Colonic mucosa (tissue), 4 donors: ENCODE measurements at regions not wholly inside any gene's neighbourhood (a gene's known extent, or its start where the extent isn't known, plus 50 kb on each side); places are given as distances from the start of the nearest gene placed in this dataset.
A peak's percentile ranks its signal among the peaks of the same experiment; 100 is the strongest.

Experiments
- DNase-seq: peaks from one replicate; pipeline ENCODE4 v3.0.0-alpha.2; 2020
- H3K27ac ChIP-seq: fragments of 200-600 bp; one replicate; pipeline ENCODE4 v1.8.0; 2021
- H3K27me3 ChIP-seq: fragments of 200-600 bp; one replicate; pipeline ENCODE4 v1.8.0; 2021
- H3K36me3 ChIP-seq: fragments of 200-600 bp; one replicate; pipeline ENCODE4 v1.8.0; 2021
- H3K4me1 ChIP-seq: fragments of 200-600 bp; one replicate; pipeline ENCODE4 v1.8.0; 2021; ENCODE audit warnings: mild to moderate bottlenecking
- H3K4me3 ChIP-seq: fragments of 200-600 bp; one replicate; pipeline ENCODE4 v1.8.0; 2021
- H3K9ac ChIP-seq, 2 donors: one replicate each; pipeline ENCODE4 v1.7.0; 2013; ENCODE audit warnings: control low read depth in 2 of 2, low read depth in 2 of 2, low read length in 2 of 2
- H3K9me3 ChIP-seq: fragments of 200-600 bp; one replicate; pipeline ENCODE4 v1.8.0; 2021
- CTCF ChIP-seq: fragments of 200-600 bp; IDR thresholded peaks from one replicate; pipeline ENCODE4 v1.8.0; 2022; ENCODE audit warnings: antibody characterized with exemption, mild to moderate bottlenecking
- intact Hi-C: fragments of 100-400 bp; cut with DNase I; formaldehyde crosslinking; loops from one replicate; pipeline ENCODE4 v1.14.1; 2022
- donor health status: healthy.
- donor health status: DM: no; HTN: no; CAD: no.
- donor health status: DM: no; HTN: no; CAD: no.

- intact Hi-C loops: no loop called here
- no peak for TF ChIP-seq CTCF
- Histone ChIP-seq H3K36me3 (no peaks in the 10 kb centered on the region), H3K9ac (no peak overlapping the region), H3K4me3 (no peak overlapping the region), H3K27me3 (no peaks in the 10 kb centered on the region), H3K4me1 (no peaks in the 10 kb centered on the region), H3K9me3 (no peaks in the 10 kb centered on the region), H3K27ac (no peak overlapping the region)
- DNase-seq: no peak
Measured at GRCh38 chr7:97337849-97338248, 220.4 kb downstream of the SDHAF3 start.

- Histone ChIP-seq H3K36me3 (no peaks in the 10 kb centered on the region), H3K9me3 (no peaks in the 10 kb centered on the region), H3K27ac (no peak overlapping the region), H3K9ac (no peak overlapping the region), H3K4me1 (no peaks in the 10 kb centered on the region), H3K27me3 (no peaks in the 10 kb centered on the region), H3K4me3 (no peak overlapping the region)
- DNase-seq: peak; percentile 35
- TF ChIP-seq CTCF: no peak
- intact Hi-C loops: no loop called here
Measured at GRCh38 chr7:97342512-97342911, 225.0 kb downstream of the SDHAF3 start.

GRCh38 chr7:97346349-97346748 lies 228.9 kb downstream of the SDHAF3 start:
- TF ChIP-seq CTCF: no peak
- Histone ChIP-seq H3K4me1 (no peaks in the 10 kb centered on the region), H3K9me3 (no peaks in the 10 kb centered on the region), H3K36me3 (no peaks in the 10 kb centered on the region), H3K27ac (no peak overlapping the region), H3K9ac (no peak overlapping the region), H3K27me3 (no peaks in the 10 kb centered on the region), H3K4me3 (no peak overlapping the region)
- no peak for DNase-seq
- intact Hi-C loops: no loop called here

GRCh38 chr7:97351488-97351887 lies 234.0 kb downstream of the SDHAF3 start:
- no peaks in the 10 kb centered on the region for H3K9me3 ChIP-seq
- no peak for TF ChIP-seq CTCF
- H3K27me3 ChIP-seq: no peaks in the 10 kb centered on the region
- H3K36me3 ChIP-seq: no peaks in the 10 kb centered on the region
- H3K9ac ChIP-seq: no peak overlapping the region
- DNase-seq: no peak
- intact Hi-C loops: no loop called here
- no peak overlapping the region for H3K27ac ChIP-seq
- no peak overlapping the region for H3K4me3 ChIP-seq
- no peaks in the 10 kb centered on the region for H3K4me1 ChIP-seq

GRCh38 chr7:97357459-97357858 lies 240.0 kb downstream of the SDHAF3 start:
- Histone ChIP-seq H3K4me3 (no peak overlapping the region), H3K9me3 (no peaks in the 10 kb centered on the region), H3K27ac (no peak overlapping the region), H3K9ac (no peak overlapping the region), H3K27me3 (no peaks in the 10 kb centered on the region), H3K36me3 (no peaks in the 10 kb centered on the region), H3K4me1 (no peaks in the 10 kb centered on the region)
- no peak for DNase-seq
- no peak for TF ChIP-seq CTCF
- intact Hi-C loops: no loop called here

GRCh38 chr7:97372882-97373281 lies 255.4 kb downstream of the SDHAF3 start:
- no peak overlapping the region for H3K27ac ChIP-seq
- intact Hi-C loops: no loop called here
- no peak for TF ChIP-seq CTCF
- no peak overlapping the region for H3K9ac ChIP-seq
- no peak for DNase-seq
- H3K4me3 ChIP-seq: no peak overlapping the region
- H3K27me3 ChIP-seq: no peaks in the 10 kb centered on the region
- no peaks in the 10 kb centered on the region for H3K9me3 ChIP-seq
- H3K36me3 ChIP-seq: no peaks in the 10 kb centered on the region
- H3K4me1 ChIP-seq: no peaks in the 10 kb centered on the region
